ENCODE measurements at regions not wholly inside any gene's neighbourhood (a gene's known extent, or its start where the extent isn't known, plus 50 kb on each side); places are given as distances from the start of the nearest gene placed in this dataset.

GRCh38 chr2:183292028-183292427 is 167.8 kb downstream of the NUP35 start:
- no peak overlapping the region for H3K27ac ChIP-seq (ENCODE audit: low read depth in 2 of 2, low read length in 2 of 2)
- TF ChIP-seq, protein P1, sequence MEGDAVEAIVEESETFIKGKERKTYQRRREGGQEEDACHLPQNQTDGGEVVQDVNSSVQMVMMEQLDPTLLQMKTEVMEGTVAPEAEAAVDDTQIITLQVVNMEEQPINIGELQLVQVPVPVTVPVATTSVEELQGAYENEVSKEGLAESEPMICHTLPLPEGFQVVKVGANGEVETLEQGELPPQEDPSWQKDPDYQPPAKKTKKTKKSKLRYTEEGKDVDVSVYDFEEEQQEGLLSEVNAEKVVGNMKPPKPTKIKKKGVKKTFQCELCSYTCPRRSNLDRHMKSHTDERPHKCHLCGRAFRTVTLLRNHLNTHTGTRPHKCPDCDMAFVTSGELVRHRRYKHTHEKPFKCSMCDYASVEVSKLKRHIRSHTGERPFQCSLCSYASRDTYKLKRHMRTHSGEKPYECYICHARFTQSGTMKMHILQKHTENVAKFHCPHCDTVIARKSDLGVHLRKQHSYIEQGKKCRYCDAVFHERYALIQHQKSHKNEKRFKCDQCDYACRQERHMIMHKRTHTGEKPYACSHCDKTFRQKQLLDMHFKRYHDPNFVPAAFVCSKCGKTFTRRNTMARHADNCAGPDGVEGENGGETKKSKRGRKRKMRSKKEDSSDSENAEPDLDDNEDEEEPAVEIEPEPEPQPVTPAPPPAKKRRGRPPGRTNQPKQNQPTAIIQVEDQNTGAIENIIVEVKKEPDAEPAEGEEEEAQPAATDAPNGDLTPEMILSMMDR (IDR thresholded peaks at IDR 0.05; ENCODE audit: borderline replicate concordance, extremely low read depth, insufficient read depth): no peak
- no peaks in the 10 kb centered on the region for H3K27me3 ChIP-seq (ENCODE audit: control insufficient read depth, insufficient read depth, low read length)
- H3K9me3 ChIP-seq (ENCODE audit: control insufficient read depth in 2 of 3, insufficient read depth in 1 of 3, low read length in 3 of 3): no peaks in the 10 kb centered on the region
- no peak for FAIRE-seq
- no peak overlapping the region for H3K9ac ChIP-seq (ENCODE audit: low read length in 3 of 3)
- intact Hi-C loops (cut with DNase I): no loop called here
- no peaks in the 10 kb centered on the region for H3K4me1 ChIP-seq (ENCODE audit: control insufficient read depth in 2 of 3, insufficient read depth in 2 of 3, low read depth in 1 of 3, low read length in 3 of 3)
- no peak for DNase-seq
- no peaks in the 10 kb centered on the region for H3K36me3 ChIP-seq (ENCODE audit: control insufficient read depth in 2 of 3, insufficient read depth in 3 of 3, low read length in 3 of 3)
- H3K4me3 ChIP-seq (ENCODE audit: low read length in 3 of 3): no peak overlapping the region

DNA sequence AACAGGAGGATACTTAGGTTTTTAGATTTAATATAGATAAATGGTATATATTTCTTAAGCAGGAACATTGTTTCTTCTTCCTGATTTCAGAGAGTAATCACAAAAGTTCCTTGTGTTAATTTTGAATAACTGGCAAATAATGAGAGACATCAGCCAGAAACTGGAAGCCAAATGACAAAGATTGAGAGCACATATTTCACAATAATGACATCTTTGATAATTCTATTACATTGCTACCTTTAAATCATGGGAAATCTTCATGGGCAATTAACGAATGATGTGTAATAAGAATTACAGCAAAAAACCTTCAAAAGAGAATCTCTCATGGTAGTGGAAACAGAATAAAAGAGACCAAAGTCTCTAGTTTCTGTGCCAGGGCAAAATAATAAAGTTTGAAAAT is 215.1 kb downstream of the NUP35 start:
- FAIRE-seq (no peak), DNase-seq (no peak)
- no peaks in the 10 kb centered on the region for H3K36me3 ChIP-seq (ENCODE audit: control insufficient read depth in 2 of 3, insufficient read depth in 3 of 3, low read length in 3 of 3)
- H3K27ac ChIP-seq (ENCODE audit: low read depth in 2 of 2, low read length in 2 of 2): no peak overlapping the region
- no peak overlapping the region for H3K4me3 ChIP-seq (ENCODE audit: low read length in 3 of 3)
- no peaks in the 10 kb centered on the region for H3K27me3 ChIP-seq (ENCODE audit: control insufficient read depth, insufficient read depth, low read length)
- TF ChIP-seq, protein P1 (IDR thresholded peaks at IDR 0.05; ENCODE audit: borderline replicate concordance, extremely low read depth, insufficient read depth): no peak
- intact Hi-C loops (cut with DNase I): no loop called here
- no peaks in the 10 kb centered on the region for H3K4me1 ChIP-seq (ENCODE audit: control insufficient read depth in 2 of 3, insufficient read depth in 2 of 3, low read depth in 1 of 3, low read length in 3 of 3)
- H3K9me3 ChIP-seq (ENCODE audit: control insufficient read depth in 2 of 3, insufficient read depth in 1 of 3, low read length in 3 of 3): peaks cover 0 to 6% (median 3%) of the 10 kb centered on the region in 3 donors
- no peak overlapping the region for H3K9ac ChIP-seq (ENCODE audit: low read length in 3 of 3)

DNA sequence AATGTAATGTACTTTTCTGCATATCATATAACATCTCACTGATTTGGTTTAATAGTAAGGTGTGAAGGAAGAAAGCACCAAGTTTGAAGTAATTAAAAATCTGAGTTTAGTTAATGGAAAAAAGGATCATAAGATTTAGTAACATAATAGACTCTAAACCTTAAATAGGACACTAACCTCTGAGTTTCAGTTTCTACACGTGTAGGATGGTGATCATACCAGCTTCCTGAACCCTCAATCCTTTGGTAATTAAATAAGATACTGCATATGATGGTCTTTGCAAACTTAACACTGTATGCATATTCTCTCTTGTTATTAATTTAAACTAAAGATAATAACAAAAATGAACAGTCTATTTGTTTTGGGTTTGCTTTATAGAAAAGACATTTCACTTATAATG is 216.8 kb downstream of the NUP35 start:
- Histone ChIP-seq H3K9ac (ENCODE audit: low read length in 3 of 3) (no peak overlapping the region), H3K27ac (ENCODE audit: low read depth in 2 of 2, low read length in 2 of 2) (no peak overlapping the region), H3K9me3 (ENCODE audit: control insufficient read depth in 2 of 3, insufficient read depth in 1 of 3, low read length in 3 of 3) (peaks cover 0 to 3% (median 3%) of the 10 kb centered on the region in 3 donors), H3K27me3 (ENCODE audit: control insufficient read depth, insufficient read depth, low read length) (no peaks in the 10 kb centered on the region), H3K4me1 (ENCODE audit: control insufficient read depth in 2 of 3, insufficient read depth in 2 of 3, low read depth in 1 of 3, low read length in 3 of 3) (no peaks in the 10 kb centered on the region), H3K4me3 (ENCODE audit: low read length in 3 of 3) (no peak overlapping the region), H3K36me3 (ENCODE audit: control insufficient read depth in 2 of 3, insufficient read depth in 3 of 3, low read length in 3 of 3) (no peaks in the 10 kb centered on the region)
- no peak for DNase-seq
- TF ChIP-seq, protein P1 (IDR thresholded peaks at IDR 0.05; ENCODE audit: borderline replicate concordance, extremely low read depth, insufficient read depth): no peak
- intact Hi-C loops (cut with DNase I): no loop called here
- no peak for FAIRE-seq

DNA sequence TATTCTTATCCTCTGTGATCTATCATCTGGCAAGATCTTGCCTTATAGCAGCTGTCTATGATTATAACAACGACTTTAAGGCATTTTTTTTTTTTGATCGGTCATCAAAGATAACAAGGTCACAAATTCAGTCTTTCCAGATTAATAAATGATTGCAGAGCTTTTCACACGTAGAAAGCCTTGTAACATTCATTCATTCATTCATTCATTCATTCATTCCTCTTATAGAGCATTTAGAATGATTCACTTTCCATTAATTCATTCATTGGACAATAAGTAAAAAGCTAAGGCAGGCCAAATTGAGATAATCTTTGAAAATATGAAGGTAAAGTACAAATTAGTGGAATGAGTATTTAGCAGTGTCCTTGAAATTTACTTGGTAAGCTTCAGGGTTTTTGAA is 223.7 kb downstream of the NUP35 start:
- intact Hi-C loops (cut with DNase I): no loop called here
- FAIRE-seq: no peak
- Histone ChIP-seq H3K9me3 (ENCODE audit: control insufficient read depth in 2 of 3, insufficient read depth in 1 of 3, low read length in 3 of 3) (no peaks in the 10 kb centered on the region), H3K4me3 (ENCODE audit: low read length in 3 of 3) (no peak overlapping the region), H3K27ac (ENCODE audit: low read depth in 2 of 2, low read length in 2 of 2) (no peak overlapping the region), H3K4me1 (ENCODE audit: control insufficient read depth in 2 of 3, insufficient read depth in 2 of 3, low read depth in 1 of 3, low read length in 3 of 3) (no peaks in the 10 kb centered on the region), H3K9ac (ENCODE audit: low read length in 3 of 3) (no peak overlapping the region), H3K36me3 (ENCODE audit: control insufficient read depth in 2 of 3, insufficient read depth in 3 of 3, low read length in 3 of 3) (no peaks in the 10 kb centered on the region), H3K27me3 (ENCODE audit: control insufficient read depth, insufficient read depth, low read length) (no peaks in the 10 kb centered on the region)
- DNase-seq: no peak
- TF ChIP-seq, protein P1 (IDR thresholded peaks at IDR 0.05; ENCODE audit: borderline replicate concordance, extremely low read depth, insufficient read depth): no peak
